ENCODE measurements at regions not wholly inside any gene's neighbourhood (a gene's known extent, or its start where the extent isn't known, plus 50 kb on each side); places are given as distances from the start of the nearest gene placed in this dataset.

GRCh38 chr4:108324450-108324849 lies 155.7 kb upstream of the LEF1 start:
- DNase-seq: no peak

DNA sequence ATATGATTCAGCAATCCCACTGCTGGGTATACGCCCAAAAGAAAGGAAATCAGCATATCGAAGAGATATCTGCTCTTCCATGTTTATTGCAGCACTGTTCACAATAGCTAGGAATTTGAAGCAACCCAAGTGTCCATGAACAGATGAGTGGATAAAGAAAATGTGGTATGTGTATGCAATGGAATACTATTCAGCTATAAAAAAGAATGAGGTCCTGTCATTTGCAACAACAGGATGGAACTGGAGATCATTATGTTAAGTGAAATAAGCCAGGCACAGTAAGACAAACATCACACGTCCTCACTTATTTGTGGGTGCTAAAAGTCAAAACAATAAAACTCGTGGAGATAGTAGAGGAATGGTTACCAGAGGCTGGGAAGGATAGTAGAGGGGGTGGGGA lies 153.8 kb upstream of the LEF1 start:
- no peak for DNase-seq

- DNase-seq: no peak
Observed at GRCh38 chr4:108320061-108320460, 151.3 kb upstream of the LEF1 start.

DNA sequence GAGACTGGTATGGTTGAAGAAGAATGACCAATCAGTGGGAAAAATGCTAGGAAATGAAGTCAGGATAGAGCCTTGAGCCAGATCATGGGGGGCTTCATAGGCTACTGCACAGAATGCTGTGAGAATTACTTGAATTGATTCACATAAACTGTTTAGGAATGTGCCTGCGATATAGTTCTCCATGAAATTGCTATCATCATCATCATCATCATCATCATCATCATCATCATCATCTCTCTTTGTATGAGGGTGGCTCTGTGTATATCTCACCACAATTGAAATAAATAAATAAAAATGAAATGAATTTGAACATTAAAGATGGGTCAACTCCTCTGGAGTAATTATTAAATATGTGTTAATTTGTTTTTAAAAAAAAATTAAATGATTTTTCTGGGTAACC lies 148.6 kb upstream of the LEF1 start:
- DNase-seq: no peak

GRCh38 chr4:108315694-108316093 lies 147.0 kb upstream of the LEF1 start:
- no peak for DNase-seq

DNA sequence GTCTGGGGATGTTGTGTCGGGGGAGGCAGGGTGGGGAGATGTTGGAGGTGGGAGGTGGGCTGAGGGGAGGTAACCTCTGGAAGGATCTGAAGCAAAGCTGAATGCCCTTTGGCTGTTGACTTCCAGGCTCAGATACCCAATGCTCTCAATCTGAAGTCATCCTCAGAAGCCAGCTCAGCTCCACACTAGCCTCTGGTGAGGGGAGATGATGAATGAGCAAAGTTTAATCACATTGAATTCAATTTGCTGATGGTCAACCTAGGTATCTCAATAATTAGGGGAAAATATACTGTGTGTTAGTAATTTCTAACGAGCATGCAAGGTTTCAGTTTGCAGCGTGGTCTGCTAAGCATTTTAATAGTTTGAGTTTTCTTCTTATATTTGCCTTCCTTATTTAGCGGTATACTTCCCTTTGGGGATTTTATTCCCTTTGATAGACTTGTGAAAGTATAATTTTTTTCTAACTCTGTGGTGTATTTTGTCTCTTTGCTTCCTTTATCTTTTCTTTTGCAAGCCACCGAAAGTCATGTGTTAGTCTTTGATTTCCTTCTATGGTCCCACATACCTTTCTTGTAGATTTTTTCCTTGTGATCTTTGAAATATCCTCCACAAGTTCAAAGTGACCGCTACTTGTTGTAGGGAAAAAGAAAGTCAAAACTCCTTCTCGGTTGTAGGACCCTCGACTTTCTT lies 146.3 kb upstream of the LEF1 start:
- no peak for DNase-seq

DNA sequence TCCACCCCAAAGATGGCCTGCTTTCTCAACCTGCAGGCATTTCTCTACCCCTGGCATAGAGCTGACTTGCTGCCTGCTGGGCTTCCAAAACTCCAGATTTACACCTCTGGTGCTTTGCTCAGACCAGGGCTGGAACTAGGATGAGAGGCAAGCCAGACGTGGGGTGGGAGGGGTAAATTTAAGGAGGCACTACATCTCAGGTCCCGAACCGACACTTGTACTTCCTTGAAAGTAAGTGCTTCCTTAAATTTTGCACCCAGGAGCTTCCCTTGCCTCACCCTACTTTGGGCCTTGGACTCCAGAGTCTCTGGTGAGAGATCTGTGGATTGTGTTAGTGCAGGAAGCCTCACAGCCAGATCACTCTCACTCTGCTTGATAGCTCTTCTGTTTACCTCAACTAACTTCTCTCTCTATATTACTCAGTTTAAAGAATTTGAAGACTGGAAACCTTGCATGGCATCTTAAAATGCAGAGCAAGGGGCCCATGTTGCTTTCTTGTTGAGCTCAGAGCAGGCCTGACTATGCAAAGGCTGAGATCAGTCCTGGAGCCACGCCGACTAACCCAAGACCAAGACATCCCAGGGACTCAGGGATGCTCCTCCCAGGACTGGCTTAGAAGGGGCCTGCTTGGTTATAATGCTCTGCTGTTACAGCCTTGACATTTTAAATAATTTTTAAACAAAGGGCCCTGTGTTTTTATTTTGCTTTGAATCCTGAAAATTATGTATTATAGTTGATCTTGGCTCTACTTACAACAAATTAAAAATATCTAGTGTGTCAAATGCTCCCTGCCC lies 145.0 kb upstream of the LEF1 start:
- DNase-seq: no peak

- DNase-seq: no peak
Observed at GRCh38 chr4:108311313-108311712, 142.6 kb upstream of the LEF1 start.

DNA sequence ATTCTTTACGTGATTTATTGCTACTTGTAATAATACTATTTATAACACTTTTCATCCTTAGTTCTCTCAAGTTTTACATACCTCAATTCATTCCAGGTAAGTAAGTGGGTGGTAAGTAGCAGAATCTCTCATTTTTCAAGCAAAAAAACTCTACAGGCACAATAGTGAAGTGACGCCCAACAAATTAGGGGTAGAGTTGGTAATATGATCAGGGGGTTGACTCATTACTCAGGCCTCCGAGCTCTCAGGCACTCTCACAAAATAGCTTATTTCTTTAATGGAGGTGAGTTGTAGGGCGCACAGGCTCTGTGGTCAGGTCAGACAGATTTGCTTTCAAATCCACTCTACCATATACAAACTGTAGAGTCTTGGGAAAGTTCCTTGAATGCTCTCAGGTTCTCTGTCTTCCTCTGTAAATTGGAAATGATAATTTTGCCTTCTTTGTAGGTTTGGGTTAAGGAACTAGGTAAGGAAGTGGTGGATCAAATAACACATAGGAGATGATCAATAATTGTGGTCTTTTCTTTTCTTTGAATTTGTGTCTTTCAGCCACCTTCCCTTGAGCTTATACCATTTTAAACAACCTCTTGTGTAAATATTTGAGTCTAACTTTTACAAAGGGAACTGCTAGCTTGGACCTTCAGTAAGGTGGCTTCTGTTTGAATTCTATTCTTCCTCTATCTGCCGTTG lies 134.9 kb upstream of the LEF1 start:
- no peak for DNase-seq

DNA sequence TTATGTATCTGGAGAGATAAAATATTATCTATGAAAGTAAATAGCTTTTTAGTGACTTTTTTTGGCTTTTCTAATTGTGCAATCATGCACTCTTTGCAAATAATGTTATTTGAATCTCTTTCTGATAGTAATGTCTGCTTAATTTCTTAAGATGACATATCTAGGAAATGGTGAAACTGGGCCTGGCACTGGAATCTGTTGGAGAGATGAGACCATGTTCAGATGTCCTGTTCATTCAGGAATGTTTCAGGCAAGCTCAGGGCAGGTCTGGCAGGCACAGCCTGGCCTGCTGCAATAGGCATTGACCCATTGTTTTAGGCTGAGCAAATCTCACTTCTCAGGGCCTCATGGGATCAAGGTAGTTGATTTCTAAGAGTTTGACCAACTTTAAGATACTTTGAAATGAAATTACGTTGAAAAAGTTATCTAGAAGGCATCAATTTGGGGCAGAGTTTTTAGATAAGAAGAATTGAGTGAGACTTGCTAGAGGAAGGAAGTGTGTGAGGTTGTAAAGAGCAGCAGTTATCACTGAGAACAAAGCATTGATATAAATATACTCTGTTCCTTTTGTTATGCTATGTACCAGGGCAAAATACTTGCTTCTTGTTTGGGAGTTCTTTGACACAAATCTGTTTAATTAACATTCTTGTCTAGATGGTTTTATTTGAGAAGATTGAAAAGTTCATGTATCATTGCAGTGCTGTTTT lies 133.0 kb upstream of the LEF1 start:
- DNase-seq: no peak

DNA sequence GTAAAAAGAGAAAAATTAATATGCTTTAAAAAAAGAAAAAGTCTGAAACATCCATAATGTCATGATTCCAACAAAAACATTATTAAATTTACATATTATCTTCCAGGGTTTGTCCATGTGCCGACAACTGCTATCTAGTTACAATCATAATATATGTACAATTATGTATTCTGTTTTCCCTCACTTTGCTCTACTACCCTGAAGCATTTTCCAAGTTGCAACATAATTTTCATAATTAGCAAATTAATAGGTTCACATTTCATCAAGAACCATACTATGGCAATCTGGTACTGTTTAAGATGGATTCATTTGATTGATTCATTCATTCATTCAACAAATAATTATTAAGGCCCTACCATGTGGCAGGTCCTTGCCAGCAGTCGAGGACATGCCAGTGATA lies 128.9 kb upstream of the LEF1 start:
- no peak for DNase-seq

DNA sequence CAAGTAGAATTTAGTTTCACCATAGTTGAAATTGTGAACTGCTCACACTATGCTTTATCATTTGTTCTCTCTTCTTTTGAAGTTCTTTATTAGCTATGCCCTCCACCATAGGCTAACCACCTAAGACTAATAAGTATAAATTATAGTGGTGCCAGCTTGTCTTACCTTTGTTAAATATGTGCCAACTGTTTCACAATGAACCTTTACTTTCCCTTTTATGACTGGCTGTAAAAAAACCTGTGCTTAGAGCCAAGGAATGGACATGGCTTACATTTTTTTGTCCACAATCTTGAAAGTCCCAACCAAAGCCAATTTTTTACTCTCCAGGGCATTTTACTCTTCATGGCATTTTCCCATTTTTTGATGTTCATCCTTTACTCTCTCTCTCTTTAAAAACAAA lies 123.5 kb upstream of the LEF1 start:
- no peak for DNase-seq

DNA sequence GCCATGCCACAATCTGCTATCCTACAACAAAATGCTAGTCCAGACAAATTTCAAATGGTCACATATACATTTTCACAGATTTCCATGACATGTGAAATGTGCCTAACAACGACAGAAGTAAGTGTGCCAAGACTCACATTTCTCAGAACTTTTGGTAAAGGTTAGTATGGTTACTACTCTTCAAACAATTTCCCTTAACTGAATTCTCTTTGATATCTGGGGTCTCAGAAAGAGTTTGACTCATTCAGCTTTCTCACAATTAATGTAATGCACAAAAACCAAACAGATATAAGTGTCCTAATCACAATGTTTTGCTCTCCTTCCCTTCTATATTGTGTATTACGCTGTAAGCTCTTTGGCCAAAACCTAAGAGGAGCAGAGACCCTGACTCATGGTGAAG lies 122.4 kb upstream of the LEF1 start:
- DNase-seq: no peak

- DNase-seq: no peak
Observed at GRCh38 chr4:108287834-108288413, 119.2 kb upstream of the LEF1 start.

- DNase-seq: no peak
Observed at GRCh38 chr4:108280072-108280471, 111.3 kb upstream of the LEF1 start.

DNA sequence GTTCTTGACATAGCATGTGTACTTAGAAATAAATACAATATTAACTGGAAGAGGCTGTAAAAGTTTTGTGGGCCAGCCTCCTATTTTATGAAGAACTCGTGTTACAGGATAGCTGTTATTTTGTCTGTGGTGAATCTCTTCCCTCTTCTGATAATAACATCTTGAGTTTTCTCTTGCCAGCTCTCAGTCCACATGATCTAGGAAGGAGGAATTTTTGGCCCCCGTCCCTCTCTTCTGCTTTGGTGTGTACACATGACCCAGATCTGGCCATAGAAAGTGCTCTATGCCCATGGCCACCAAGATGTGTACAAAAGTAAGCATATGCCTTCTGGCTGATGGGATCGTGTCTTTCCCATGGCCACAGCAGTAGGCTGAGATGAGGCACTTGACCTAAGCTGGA lies 108.0 kb upstream of the LEF1 start:
- DNase-seq: no peak

DNA sequence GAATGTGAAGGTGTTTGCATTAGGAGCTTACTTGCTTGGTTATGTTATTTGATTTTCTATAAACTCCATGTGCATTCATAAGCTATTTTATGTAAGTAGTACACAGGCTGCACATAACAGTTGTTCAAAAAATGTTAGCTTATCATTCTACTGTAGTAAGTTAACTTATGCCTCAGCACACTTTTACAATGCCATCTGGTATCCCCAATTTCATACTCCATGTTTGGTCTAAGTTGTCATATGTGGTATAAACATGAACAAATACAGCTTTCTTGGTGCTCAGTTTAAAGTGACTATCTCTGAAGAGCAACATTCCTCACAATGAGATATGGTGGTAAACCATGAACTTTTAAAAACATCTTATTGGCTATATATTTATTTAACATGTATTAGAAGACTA lies 104.3 kb upstream of the LEF1 start:
- DNase-seq: no peak

- DNase-seq: no peak
Observed at GRCh38 chr4:108272561-108272960, 103.8 kb upstream of the LEF1 start.

GRCh38 chr4:108272046-108272445 lies 103.3 kb upstream of the LEF1 start:
- no peak for DNase-seq

GRCh38 chr4:108270466-108271450 lies 102.0 kb upstream of the LEF1 start:
- DNase-seq: no peak

DNA sequence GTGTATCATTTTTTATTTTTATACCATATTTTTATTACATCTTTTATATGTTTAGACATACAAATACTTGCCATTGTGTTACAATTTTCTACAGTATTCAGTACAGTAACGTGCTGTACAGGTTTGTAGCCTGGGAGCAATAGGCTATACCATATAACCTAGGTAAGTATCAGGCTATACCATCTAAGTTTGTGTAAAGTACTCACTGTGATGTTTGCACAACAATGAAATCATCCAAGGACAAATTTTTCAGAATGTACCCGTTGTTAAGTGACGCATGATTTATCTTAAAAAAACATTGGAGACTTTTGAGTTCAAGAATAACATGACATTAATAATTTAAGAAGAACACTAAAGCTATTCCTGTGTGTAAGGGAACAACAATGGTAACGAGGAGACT lies 96.0 kb upstream of the LEF1 start:
- no peak for DNase-seq

- DNase-seq: no peak
Observed at GRCh38 chr4:108263057-108263456, 94.3 kb upstream of the LEF1 start.
